KMS-11 (cell line): ENCODE measurements at regions not wholly inside any gene's neighbourhood (a gene's known extent, or its start where the extent isn't known, plus 50 kb on each side); places are given as distances from the start of the nearest gene placed in this dataset.
A peak's percentile ranks its signal among the peaks of the same experiment; 100 is the strongest.

Experiments
- H2AFZ ChIP-seq: fragments of 200-600 bp; sonication (generic); 2 replicates; pipeline ENCODE4 v1.6.1; 2016; ENCODE audit warnings: antibody characterized with exemption, mixed run types, low read depth
- H3K27ac ChIP-seq: fragments of 200-600 bp; sonication (generic); 2 replicates; pipeline ENCODE4 v1.6.1; 2016; ENCODE audit warnings: mild to moderate bottlenecking, mixed run types
- H3K27me3 ChIP-seq: fragments of 200-600 bp; sonication (generic); 2 replicates; pipeline ENCODE4 v1.6.1; 2017; ENCODE audit warnings: mild to moderate bottlenecking, low read depth, mixed run types, moderate library complexity; ENCODE audit not compliant: insufficient read depth
- H3K36me3 ChIP-seq: fragments of 200-600 bp; sonication (generic); 2 replicates; pipeline ENCODE4 v1.6.1; 2017; ENCODE audit warnings: mild to moderate bottlenecking, mixed run types; ENCODE audit not compliant: insufficient read depth
- H3K4me1 ChIP-seq: fragments of 200-600 bp; sonication (generic); 2 replicates; pipeline ENCODE4 v1.6.1; 2016; ENCODE audit warnings: mild to moderate bottlenecking, low read depth, mixed run types; ENCODE audit not compliant: poor library complexity, severe bottlenecking
- H3K4me2 ChIP-seq: fragments of 200-600 bp; sonication (generic); 2 replicates; pipeline ENCODE4 v1.7.0; 2016; ENCODE audit warnings: mild to moderate bottlenecking, mixed run types
- H3K4me3 ChIP-seq: fragments of 200-600 bp; sonication (generic); IDR thresholded peaks from 2 replicates; pipeline ENCODE4 v1.6.1; 2017; ENCODE audit warnings: low read depth, low read length, mixed read lengths; ENCODE audit not compliant: insufficient read depth
- H3K79me2 ChIP-seq: fragments of 200-600 bp; sonication (generic); 2 replicates; pipeline ENCODE4 v1.6.1; 2016; ENCODE audit warnings: low read depth, mixed run types; ENCODE audit not compliant: insufficient read depth
- H3K9ac ChIP-seq: fragments of 200-600 bp; sonication (generic); 2 replicates; pipeline ENCODE4 v1.6.1; 2016; ENCODE audit warnings: mild to moderate bottlenecking, mixed run types
- H4K20me1 ChIP-seq: fragments of 200-600 bp; sonication (generic); 2 replicates; pipeline ENCODE4 v1.6.1; 2016; ENCODE audit warnings: mild to moderate bottlenecking, mixed run types; ENCODE audit not compliant: insufficient read depth
- TF ChIP-seq, protein P1 (sequence below): fragments of 200-600 bp; sonication (generic); conservative IDR thresholded peaks from 2 replicates; pipeline ENCODE4 v1.6.1; 2017; ENCODE audit warnings: low read depth, mild to moderate bottlenecking, antibody characterized with exemption, low read length, moderate library complexity, mixed read lengths

DNA sequence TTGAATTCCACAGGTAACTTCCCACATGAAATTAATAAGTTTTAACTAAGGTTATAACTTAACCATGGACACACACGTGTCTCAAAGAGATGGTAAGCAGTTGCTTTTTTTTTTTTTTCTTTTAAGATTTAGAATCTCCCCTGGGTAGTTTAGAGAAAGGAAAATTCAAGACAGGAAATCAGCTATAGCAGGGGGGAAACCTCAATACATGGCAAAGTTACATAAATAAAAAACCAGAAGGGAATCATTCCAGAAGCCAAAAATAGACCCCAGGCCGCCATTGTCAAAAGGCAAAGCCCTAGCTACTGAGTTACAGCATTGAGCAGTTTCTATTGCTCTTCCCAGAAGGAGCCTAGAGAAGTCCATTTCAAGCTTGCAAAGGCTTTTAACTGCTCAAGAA, 91.5 kb upstream of the ZNF236 start:
- Histone ChIP-seq H3K27me3 (no peaks in the 10 kb centered on the region), H3K4me1 (peaks cover 4% of the 10 kb centered on the region), H3K79me2 (no peaks in the 10 kb centered on the region), H3K36me3 (no peaks in the 10 kb centered on the region), H3K4me2 (no peak overlapping the region), H3K27ac (no peak overlapping the region), H2AFZ (no peak overlapping the region), H4K20me1 (no peaks in the 10 kb centered on the region), H3K4me3 (no peak overlapping the region), H3K9ac (no peak overlapping the region)
- TF ChIP-seq, protein P1, sequence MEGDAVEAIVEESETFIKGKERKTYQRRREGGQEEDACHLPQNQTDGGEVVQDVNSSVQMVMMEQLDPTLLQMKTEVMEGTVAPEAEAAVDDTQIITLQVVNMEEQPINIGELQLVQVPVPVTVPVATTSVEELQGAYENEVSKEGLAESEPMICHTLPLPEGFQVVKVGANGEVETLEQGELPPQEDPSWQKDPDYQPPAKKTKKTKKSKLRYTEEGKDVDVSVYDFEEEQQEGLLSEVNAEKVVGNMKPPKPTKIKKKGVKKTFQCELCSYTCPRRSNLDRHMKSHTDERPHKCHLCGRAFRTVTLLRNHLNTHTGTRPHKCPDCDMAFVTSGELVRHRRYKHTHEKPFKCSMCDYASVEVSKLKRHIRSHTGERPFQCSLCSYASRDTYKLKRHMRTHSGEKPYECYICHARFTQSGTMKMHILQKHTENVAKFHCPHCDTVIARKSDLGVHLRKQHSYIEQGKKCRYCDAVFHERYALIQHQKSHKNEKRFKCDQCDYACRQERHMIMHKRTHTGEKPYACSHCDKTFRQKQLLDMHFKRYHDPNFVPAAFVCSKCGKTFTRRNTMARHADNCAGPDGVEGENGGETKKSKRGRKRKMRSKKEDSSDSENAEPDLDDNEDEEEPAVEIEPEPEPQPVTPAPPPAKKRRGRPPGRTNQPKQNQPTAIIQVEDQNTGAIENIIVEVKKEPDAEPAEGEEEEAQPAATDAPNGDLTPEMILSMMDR = no peak

DNA sequence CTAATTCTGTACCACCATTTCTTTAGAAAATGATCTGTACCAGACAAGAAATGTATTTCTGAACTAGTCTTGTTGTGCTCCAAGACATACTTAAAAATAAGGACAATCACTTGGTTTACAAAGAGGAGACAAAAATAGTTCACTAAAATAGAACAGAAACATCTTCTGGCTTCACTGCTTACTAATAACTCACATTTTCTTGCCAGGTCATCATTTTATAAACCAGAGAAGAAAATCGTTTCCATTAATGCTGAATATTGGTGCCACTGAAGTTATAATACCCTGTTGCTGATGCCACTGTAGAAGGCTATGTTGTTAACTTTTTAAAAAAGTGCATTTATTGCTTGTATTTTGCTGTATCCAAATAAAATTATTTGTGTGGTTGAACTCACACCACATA, 94.8 kb upstream of the ZNF236 start:
- Histone ChIP-seq H3K4me1 (peaks cover 4% of the 10 kb centered on the region), H3K36me3 (no peaks in the 10 kb centered on the region), H3K27me3 (no peaks in the 10 kb centered on the region), H2AFZ (peak overlapping the region; percentile 1; the same call in 1 of the 2 replicates), H4K20me1 (no peaks in the 10 kb centered on the region), H3K27ac (no peak overlapping the region), H3K9ac (no peak overlapping the region), H3K4me2 (no peak overlapping the region; the same call in 1 of the 2 replicates), H3K4me3 (no peak overlapping the region), H3K79me2 (no peaks in the 10 kb centered on the region)
- TF ChIP-seq, protein P1 = no peak

DNA sequence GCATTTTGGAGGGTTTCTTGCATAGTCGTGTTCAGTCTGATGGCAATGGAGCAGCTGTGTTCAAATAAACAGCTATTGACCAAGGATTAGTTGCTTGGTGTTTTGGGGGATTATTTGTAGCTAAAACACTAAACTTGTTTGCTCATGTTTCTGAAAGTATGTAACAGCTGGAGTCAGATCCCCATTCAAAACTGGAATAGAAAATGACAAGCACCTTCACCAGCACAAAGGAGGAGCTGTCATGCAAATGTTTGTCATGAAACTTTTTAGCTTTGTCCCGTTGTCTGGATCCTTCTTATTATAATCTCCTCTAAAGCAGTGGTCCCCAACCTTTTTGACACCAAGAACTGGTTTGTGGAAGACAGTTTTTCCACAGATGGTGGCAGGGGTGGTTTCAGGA, 96.9 kb upstream of the ZNF236 start:
- Histone ChIP-seq H3K27ac (no peak overlapping the region), H3K36me3 (no peaks in the 10 kb centered on the region), H3K4me2 (no peak overlapping the region), H3K27me3 (no peaks in the 10 kb centered on the region), H3K79me2 (no peaks in the 10 kb centered on the region), H4K20me1 (no peaks in the 10 kb centered on the region), H3K4me1 (peaks cover 4% of the 10 kb centered on the region), H3K4me3 (no peak overlapping the region), H2AFZ (no peak overlapping the region), H3K9ac (no peak overlapping the region)
- TF ChIP-seq, protein P1 = no peak

DNA sequence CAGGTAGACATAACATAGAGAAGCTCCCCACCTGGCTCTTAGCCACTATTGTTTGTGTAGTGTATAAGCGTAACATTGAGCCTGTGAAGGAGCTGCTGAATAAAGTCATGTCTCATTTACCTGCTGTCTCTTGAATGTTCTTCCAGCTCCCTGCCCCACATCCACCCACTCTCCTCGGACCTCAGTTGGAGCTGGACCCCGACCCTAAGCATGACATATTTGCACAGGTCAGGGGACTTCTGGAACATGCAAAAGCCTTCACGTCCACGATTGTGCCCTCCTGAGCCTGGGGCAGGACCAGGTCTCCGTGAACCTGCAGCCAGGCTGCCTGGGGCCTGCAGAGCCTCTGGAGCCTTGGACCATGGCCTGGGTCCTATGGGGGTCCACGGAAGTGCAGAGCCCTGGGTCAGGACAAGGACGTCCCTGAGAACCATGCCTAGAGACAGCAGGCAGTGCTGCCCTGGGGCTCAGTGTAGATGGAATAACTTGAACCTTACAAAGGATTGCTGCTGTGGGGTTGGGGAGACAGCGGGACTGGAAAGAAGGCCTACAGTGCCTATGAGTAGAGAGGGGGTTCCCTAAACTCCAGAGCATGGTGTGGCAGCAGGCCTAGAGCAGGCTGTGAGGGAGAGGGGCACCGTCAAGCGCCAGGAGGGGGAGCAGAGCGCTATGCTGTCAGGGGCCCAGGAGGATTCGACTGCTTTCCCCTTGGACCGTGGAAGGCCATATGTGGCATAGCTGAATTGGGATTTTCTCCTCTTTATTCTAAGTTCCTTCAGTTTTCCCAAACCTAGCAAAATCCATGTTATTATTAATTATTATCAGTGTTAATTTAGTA, 99.9 kb upstream of the ZNF236 start:
- no peak overlapping the region for H3K27ac ChIP-seq
- H3K9ac ChIP-seq = no peak overlapping the region
- H4K20me1 ChIP-seq = no peaks in the 10 kb centered on the region
- H3K79me2 ChIP-seq = no peaks in the 10 kb centered on the region
- no peak overlapping the region for H3K4me2 ChIP-seq
- TF ChIP-seq, protein P1 = no peak
- H2AFZ ChIP-seq = no peak overlapping the region
- H3K36me3 ChIP-seq = no peaks in the 10 kb centered on the region
- no peak overlapping the region for H3K4me3 ChIP-seq
- peaks cover 2% of the 10 kb centered on the region for H3K4me1 ChIP-seq
- no peaks in the 10 kb centered on the region for H3K27me3 ChIP-seq
